A673 (cell line): ENCODE measurements at regions not wholly inside any gene's neighbourhood (a gene's known extent, or its start where the extent isn't known, plus 50 kb on each side); places are given as distances from the start of the nearest gene placed in this dataset.

Experiments used
- BruUV-seq: library from RNA; stranded (reverse); fragments of 400-500 nt; replicated peaks from 2 replicates; lab custom pipeline; 2021; lab: Mats Ljungman, UMichigan
- CTCF ChIA-PET: fragments of 300-600 bp; sonication (Branson Sonifier 250); formaldehyde crosslinking; loops from one replicate; lab custom pipeline; 2022; ENCODE audit warnings: antibody characterized with exemption; lab: Charles Lee
- POLR2A ChIA-PET: fragments of 300-600 bp; sonication (Branson Sonifier 250); formaldehyde crosslinking; loops from one replicate; lab custom pipeline; 2022; ENCODE audit warnings: antibody characterized with exemption; ENCODE audit not compliant: low non-redundant PET; lab: Charles Lee
- DNase-seq: peaks from one replicate; pipeline ENCODE4 v3.0.0-alpha.2; 2015; ENCODE audit warnings: low spot score
- H3K27ac ChIP-seq: fragments of 200-600 bp; sonication (generic); 2 replicates; pipeline ENCODE4 v1.5.1; 2016; ENCODE audit warnings: mixed run types, low read depth, mild to moderate bottlenecking, mixed read lengths, antibody characterized with exemption, low read length; ENCODE audit not compliant: poor library complexity, severe bottlenecking
- H3K27me3 ChIP-seq: fragments of 200-600 bp; sonication (generic); replicated peaks from 2 replicates; pipeline ENCODE4 v1.6.1; 2017; ENCODE audit warnings: mixed run types, low read depth, mild to moderate bottlenecking, mixed read lengths, antibody characterized with exemption, low read length; ENCODE audit not compliant: insufficient read depth, poor library complexity
- H3K36me3 ChIP-seq: fragments of 200-600 bp; sonication (generic); 2 replicates; pipeline ENCODE4 v1.6.1; 2016; ENCODE audit warnings: mixed run types, mild to moderate bottlenecking, mixed read lengths, antibody characterized with exemption, low read length; ENCODE audit not compliant: insufficient read depth, poor library complexity, severe bottlenecking
- H3K4me1 ChIP-seq: fragments of 200-600 bp; sonication (generic); 2 replicates; pipeline ENCODE4 v1.6.1; 2017; ENCODE audit warnings: mixed run types, mild to moderate bottlenecking, mixed read lengths, antibody characterized with exemption, low read length; ENCODE audit not compliant: insufficient read depth, poor library complexity, severe bottlenecking
- H3K4me3 ChIP-seq: fragments of 200-600 bp; sonication (generic); 2 replicates; pipeline ENCODE4 v1.5.1; 2016; ENCODE audit warnings: low read depth, mixed run types, mild to moderate bottlenecking, mixed read lengths, low read length; ENCODE audit not compliant: poor library complexity, severe bottlenecking
- H3K9me3 ChIP-seq: fragments of 200-600 bp; sonication (generic); 2 replicates; pipeline ENCODE4 v1.6.1; 2016; ENCODE audit warnings: mixed run types, low read depth, mild to moderate bottlenecking, mixed read lengths, antibody characterized with exemption, low read length; ENCODE audit not compliant: poor library complexity, severe bottlenecking
- CTCF ChIP-seq: fragments of 300-800, 200-600 bp; sonication (generic); conservative IDR thresholded peaks from 2 replicates; pipeline ENCODE4 v1.5.1; 2017; ENCODE audit warnings: low read depth, mild to moderate bottlenecking, antibody characterized with exemption, low read length, moderate library complexity, mixed read lengths
- EZH2 ChIP-seq: fragments of 200-600 bp; sonication (generic); IDR thresholded peaks from 2 replicates; pipeline ENCODE4 v1.6.1; 2017; ENCODE audit warnings: borderline replicate concordance, low read depth, mild to moderate bottlenecking, mixed read lengths, antibody characterized with exemption, low read length; ENCODE audit not compliant: poor library complexity, severe bottlenecking
- intact Hi-C: fragments of 100-400 bp; cut with micrococcal nuclease; formaldehyde crosslinking; loops from one replicate; pipeline ENCODE4 v1.10.0; 2022; ENCODE audit not compliant: unreplicated experiment

- H3K4me3 ChIP-seq, result no peak overlapping the region
- H3K36me3 ChIP-seq, result no peaks in the 10 kb centered on the region
- peak; percentile 2 for DNase-seq
- BruUV-seq, result no TSS peak
- TF ChIP-seq EZH2 (no peak), CTCF (no peak)
- CTCF ChIA-PET, result no interaction called here
- intact Hi-C loops, result no loop called here
- H3K27ac ChIP-seq, result no peak overlapping the region
- POLR2A ChIA-PET, result no interaction called here
- H3K4me1 ChIP-seq, result no peaks in the 10 kb centered on the region
- peaks cover 22% of the 10 kb centered on the region for H3K27me3 ChIP-seq
- no peaks in the 10 kb centered on the region for H3K9me3 ChIP-seq
These were observed 421.5 kb downstream of the GPAM start for GRCh38 chr10:111762114-111762513.

- no peak overlapping the region for H3K4me3 ChIP-seq
- CTCF ChIA-PET, result no interaction called here
- BruUV-seq, result no TSS peak
- H3K9me3 ChIP-seq, result no peaks in the 10 kb centered on the region
- POLR2A ChIA-PET, result no interaction called here
- H3K4me1 ChIP-seq, result no peaks in the 10 kb centered on the region
- DNase-seq, result no peak
- H3K27me3 ChIP-seq, result peaks cover 31% of the 10 kb centered on the region
- intact Hi-C loops, result no loop called here
- no peaks in the 10 kb centered on the region for H3K36me3 ChIP-seq
- H3K27ac ChIP-seq, result no peak overlapping the region
- TF ChIP-seq CTCF, result no peak
- no peak for TF ChIP-seq EZH2
These were observed 418.3 kb downstream of the GPAM start for GRCh38 chr10:111765216-111765615.

GRCh38 chr10:111766464-111766863 is 417.1 kb downstream of the GPAM start:
- Histone ChIP-seq H3K4me3 (no peak overlapping the region), H3K27ac (no peak overlapping the region), H3K36me3 (no peaks in the 10 kb centered on the region), H3K4me1 (no peaks in the 10 kb centered on the region), H3K9me3 (no peaks in the 10 kb centered on the region), H3K27me3 (peaks cover 31% of the 10 kb centered on the region)
- intact Hi-C loops, result no loop called here
- peak; percentile 5 for DNase-seq
- BruUV-seq, result no TSS peak
- no peak for TF ChIP-seq EZH2
- no peak for TF ChIP-seq CTCF
- ChIA-PET CTCF (no interaction called here), POLR2A (no interaction called here)
